Pons (tissue), 1 donor: ENCODE measurements at regions not wholly inside any gene's neighbourhood (a gene's known extent, or its start where the extent isn't known, plus 50 kb on each side); places are given as distances from the start of the nearest gene placed in this dataset.

Experiments used
- DNase-seq: peaks from one replicate; pipeline ENCODE4 v3.0.0-alpha.2; 2016; ENCODE audit warnings: low spot score

DNA sequence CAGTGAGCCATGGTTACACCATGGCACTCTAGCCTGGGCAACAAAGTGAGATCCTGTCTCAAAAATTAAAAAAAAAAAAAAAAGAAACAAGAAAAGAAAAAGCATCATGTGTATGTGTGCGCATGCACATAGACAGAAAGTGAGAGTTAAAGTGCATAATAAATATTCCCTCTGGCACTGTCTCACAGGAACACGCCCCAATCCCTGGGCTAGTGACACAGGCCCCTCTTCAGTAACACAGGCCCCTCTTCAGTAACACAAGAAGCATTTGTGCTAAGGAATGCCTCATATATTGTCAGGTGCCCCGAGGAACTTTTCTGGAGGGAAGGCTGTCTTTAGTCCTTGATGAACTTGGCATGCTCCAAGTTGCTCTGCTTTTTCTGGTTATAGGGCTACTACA lies 57.5 kb downstream of the RPL27A start:
- no peak for DNase-seq

DNA sequence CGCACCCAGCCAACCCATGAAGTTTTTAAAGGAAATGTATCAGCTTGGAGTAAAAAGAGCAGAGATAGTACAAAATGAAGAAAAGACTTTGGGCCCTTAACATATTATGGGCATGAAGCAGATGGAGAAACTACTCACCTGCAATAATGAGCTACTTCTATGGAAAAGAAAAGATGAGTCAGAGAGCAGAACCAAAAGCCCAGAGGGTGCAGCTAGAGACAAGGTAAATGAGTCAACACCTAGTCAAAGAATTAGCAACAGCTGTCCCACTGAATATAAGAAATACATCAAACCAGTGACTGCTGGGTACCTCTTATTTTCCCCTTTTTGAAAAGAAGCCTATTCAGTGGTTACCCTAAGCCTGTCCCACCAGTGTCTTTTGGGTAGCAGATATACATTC lies 61.8 kb downstream of the RPL27A start:
- DNase-seq: no peak

DNA sequence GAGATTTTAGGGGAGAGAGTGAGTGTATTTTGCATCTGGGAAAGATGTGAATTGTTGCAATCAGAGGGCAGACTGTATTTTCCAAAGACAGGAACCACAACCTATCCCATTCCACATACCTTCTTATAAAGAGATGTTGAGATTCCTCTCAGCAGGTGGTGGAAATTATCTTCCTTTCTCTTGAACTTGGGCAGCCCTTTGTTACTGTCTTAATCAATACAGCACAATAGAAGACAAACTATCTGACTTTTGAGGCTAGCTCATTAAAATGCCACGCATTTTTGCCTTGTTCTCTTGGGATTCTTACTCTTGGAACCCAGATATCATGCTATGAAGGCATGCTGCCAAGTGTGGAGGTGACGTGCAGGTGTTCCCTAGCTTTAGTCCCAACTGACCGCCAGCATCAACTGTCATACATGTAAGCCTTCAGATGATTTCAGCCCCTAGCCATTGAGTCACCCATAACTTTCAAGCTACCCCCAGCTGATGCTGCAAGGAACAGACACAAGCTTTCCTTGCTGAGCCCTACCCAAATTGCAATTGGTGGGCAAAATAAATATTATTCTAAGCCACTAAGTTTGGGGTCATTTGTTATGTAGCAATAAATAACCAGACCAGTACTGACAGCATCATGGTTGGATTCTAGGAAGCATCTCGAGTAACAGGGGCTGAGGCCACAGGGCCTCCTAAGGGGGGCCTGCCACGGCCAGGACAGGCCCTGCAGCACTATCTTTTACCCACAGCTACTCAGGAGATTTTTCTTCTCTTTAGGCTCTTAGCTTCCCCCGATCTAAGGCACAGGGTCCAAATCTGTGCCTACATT lies 63.0 kb downstream of the RPL27A start:
- no peak for DNase-seq

DNA sequence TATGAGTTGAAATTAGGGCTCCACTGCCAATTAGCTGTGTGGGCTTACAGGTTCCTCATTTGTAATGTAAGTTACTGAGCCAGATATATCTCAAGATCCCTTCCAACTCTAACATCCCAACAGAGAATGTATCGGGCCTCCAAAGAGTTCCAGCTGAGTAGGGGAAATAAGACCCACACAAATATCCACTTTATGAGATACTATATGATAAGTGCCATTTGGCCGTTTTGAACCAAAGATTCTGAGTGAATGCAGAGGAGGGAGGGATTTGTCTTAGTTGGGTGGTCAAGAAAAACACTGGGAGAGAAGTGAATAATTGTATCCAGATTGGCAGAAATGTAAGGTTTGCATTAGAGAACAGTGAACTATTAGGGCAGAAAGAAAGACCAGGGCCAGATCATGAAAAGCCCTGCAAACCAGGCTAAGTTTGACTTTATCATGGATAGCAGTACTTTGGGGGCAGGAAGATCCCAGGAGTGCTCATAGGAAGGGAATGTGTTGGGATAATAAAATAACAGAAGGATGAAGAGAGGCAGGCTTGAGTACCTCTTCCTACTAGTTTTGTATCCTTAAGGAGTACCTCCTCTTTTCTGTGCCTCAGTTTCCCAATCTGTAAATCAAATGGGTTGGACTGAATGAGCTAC lies 63.9 kb downstream of the RPL27A start:
- no peak for DNase-seq

DNA sequence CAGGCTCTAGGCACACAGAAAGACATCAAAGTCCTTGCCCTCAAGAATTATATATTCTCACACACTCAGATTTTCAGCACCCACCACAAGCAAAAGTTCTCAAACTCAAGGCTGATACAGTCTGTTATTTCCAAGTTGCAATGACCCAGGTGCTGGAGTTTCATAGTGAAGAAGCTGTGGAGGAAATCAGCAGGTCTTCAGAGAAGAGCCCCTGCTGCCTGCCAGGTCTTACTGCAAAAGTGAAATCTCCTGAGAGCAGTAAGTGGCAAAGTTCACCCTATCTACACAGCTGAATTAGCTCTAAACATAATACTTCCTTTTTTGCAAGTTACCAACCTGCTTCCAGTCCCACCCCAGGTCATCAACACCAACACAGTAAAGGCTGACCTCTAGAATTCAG lies 64.6 kb downstream of the RPL27A start:
- DNase-seq: no peak

DNA sequence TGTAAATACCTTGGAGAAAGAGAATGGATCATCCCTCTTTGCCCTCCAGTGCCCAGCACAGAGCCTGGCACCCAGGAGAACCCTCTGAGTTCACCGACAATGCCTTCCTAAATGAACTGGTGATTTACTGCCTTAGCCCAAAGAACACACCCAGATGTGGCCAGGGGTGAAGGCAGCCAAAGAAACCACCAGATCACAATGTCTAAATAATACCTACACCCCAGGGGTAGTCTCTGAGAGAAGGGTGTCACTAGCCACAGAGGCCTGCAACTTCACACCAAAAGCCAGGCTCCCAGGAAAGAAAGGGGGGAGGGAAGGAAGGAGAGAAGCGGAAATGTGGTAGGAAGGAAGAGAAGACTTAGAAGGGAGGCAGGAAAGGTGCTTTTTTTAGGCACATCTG lies 65.7 kb downstream of the RPL27A start:
- DNase-seq: no peak

DNA sequence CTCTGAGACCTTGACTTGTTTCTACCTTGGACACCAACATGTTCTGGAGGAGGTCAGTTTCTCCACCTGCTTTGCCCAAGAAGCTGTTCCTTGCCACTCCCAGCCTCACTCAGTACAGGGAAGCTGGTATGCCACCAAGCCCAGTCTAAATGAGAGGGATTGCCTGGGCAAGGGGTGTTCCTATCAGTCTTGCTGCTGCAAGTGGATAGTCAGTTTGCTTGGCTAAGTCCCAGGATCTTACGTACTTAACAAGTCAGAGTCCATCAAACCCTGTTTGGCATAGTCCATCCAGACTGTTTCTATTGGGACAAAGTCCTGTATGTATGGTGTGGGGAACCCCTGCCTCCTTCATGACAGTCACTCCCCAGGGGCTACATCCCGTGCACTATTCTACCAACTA lies 66.6 kb downstream of the RPL27A start:
- DNase-seq: no peak

DNA sequence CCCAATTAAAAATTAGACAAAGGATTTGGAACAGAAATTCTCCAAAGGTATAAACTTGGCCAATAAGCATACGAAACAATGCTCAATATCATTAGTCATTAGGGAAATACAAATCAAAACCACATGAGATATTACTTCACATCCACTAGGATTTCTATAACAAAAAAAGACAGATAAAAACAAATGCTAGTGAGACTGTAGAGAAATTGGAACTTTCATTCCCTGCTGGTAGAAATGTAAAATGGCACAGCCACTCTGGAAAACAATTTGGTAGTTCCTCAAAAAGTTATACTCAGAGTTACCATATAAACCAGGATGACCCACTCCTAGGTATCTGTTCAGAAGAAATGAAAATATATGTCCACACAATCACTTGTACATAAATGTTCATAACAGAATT lies 71.6 kb downstream of the RPL27A start:
- no peak for DNase-seq

DNA sequence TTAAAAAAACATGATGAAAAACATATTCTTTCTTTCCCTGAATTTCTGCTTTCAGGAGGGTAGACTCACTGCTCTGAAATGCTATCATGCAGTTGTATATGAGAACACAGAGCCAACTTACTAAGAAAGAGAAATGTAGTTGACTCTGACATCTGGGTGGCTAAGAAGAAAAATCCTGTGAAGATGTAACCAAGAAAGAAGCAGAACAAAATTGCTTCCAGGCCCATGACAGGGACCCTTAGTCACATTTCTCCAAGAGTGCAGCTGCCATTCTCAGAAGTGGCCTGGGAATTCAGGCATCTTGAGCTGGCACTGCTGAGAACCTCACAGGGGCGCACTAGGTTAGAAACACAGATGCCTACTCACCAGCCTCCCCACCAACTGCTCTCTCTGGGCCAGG lies 73.6 kb downstream of the RPL27A start:
- no peak for DNase-seq

DNA sequence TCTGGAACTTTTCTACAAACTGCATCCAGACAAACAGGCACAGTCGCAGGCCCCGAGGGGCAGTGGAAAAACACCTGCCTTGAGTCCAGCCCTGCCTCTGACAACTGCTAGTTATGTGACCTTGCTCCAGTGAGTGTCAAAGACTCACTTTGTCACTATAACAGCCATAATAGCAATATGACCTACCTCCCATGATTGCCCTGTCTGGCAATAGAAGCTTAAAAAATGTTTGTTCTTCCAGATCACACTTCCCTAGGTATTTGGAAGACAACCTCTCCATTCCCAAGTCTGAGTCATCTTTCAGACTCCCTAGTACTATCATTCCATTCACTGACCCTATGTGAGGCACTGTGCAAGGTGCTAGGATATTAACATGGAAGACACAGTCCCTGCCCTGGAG lies 74.5 kb downstream of the RPL27A start:
- DNase-seq: no peak

DNA sequence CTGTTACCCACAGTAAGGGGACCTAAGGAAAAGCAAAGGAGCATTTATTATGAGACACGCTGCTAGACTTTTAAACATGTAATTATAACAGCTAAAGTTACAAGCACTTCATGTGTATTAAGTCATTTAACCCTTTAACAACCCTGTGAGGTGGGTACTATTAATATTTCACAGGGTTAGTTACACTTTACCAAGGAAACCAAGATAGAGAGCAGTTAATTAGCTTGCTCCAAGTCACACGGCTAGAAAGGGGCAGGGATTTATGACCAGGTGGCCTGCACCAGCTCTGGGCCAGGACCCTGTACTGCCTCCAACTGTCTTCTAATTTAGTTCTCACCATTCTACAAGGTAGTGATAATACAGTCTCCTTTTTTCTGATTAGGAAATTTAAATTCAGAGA lies 74.9 kb downstream of the RPL27A start:
- no peak for DNase-seq

DNA sequence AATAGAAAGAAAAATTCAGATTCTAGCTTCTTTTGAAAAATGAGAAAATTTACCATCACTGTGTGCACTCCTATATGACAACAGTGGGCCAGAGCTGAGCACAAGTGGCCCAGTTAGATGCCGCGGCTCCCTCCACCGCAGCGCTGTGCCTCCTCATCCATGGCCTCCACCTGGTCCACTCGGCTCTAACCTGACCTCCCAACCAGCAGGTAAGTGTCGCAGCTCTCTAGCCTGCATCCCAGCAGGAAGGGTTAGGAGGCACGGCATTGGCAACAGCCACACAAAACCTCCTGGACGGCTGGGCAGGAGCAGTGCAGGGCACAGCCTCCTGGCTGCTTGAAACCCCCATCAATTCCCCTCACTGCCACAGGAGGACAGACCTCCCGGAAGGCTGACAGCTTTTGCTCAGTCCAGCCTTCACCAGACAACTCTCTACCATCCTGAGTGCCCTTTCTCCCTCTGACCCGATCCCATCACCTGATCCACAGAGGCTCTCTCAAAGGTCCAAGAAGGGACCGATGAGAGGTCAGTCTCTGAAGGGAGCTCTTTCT lies 76.1 kb downstream of the RPL27A start:
- DNase-seq: no peak

DNA sequence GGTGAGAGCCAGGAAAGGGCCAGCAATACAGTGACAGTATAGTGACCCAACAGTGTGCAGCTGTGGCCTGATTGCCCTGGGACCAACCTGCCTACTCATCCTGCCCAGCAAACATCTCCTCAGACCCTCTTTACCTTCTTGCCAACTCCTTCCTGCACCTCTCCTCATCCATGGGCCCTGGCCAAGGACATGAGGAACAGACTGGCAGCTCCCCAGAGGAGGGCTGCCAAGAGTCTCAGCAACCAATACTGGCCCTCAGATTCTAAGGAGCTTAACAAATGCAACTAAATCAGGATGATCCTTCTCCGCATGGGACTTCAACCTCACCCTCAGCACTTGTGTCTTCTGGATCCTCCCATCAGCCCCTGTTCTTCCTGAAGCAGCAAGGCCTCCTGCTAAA lies 77.0 kb downstream of the RPL27A start:
- DNase-seq: peak; percentile 34

DNA sequence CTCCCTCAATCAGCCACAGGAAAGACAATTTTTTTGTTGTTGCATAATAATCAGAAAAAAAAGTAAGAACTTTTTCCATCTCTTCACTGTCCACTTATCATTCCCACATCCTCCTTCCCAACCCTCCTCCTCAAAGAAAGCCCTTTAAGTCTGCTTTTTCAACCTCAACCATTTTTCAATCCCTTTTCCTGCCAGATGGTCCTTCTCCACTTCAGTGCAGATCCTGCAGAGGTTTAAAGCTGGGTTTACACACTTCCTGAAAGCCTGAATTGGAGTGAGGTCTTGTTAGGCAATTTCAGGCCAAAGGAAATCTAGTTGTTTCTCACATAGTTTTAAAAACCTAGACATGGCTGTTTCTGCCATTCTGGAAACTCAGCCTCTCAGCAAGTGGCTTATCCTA lies 78.3 kb downstream of the RPL27A start:
- DNase-seq: no peak

DNA sequence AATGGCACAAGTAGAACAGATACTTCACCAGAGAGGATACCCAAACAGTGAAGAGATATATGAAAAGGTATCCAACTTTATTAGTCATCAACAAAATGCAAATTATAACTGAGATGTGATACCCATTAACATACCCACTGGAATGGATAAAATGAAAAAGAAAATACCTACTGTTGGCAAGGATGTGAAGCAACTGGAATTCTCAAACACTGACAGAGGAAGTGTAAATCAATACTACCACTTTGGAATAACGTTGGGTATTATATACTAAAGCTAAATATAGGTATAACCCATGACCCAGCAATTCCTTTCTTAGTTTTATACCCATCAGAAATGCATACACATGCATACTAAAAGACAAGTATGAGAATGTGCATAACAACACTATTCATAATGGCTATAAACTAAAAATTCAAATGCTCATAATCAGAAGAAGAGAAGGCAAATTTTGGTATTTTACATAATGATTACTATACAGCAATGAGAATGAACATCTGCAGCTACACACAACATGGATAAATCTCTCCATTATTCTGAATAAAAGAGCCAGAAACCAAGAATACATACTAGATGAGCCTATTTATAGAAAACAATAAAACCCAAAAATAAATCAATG lies 80.6 kb downstream of the RPL27A start:
- no peak for DNase-seq

DNA sequence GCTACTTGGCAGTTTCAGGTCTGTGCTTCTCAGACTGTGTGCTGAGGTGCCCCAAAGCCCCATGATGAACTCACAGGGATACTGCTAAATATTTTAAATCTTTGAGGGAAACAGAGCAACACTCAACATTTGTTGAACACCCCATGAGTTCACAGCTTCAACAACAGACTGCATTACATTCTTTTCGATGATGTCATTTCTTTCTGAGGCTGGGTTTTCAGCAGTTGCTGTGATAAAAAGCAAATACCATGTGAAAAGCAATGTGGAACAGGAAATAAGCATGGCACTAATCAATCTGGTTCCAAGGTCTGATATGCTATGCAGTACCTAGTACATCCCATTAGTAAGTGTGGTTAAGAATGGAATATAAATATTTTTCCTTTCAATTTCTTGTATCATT lies 82.7 kb downstream of the RPL27A start:
- no peak for DNase-seq

DNA sequence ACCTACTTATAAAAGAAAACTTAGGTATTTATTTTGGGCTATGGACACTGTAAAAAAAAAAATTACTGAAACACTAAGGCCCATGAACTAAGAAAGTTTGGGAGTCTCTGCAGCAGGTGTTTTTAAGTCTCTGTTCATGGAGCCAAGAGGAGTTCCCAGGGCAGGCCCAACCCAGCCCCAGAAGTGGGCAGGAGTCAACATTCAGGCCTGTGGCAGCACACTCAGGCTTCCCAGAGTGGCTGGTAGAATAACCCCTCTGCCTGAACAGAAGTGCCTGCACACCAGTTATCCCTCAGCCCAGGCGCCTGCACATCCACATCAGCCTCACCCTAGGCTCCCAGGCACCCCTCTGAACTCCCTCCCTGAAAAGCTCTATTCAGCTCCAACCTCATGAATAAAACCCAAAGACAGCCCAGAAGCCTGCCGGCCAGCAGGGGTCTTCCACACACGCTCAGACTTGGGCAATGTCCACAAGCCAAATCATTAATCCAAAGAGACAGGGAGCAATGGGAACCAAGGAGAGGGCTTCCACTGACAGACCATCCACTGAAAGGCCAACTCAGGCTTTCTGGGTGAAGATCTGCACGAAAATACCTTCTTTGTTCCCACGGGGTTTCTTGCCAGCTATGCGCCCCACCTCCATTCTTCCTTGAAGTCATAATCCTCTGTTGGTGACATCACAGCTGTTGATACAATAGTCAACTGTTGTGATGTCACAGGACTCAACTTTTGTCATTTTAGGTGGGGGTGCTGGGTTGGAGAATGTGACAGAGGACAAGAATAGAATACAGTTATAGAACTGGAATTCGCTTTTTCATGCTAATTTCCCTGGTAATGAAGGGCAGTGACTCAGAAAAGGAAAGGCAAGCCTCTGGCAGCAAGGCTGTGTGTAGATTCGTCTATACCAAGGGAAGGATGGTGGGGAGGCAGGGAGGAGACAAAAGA lies 83.7 kb downstream of the RPL27A start:
- DNase-seq: no peak

DNA sequence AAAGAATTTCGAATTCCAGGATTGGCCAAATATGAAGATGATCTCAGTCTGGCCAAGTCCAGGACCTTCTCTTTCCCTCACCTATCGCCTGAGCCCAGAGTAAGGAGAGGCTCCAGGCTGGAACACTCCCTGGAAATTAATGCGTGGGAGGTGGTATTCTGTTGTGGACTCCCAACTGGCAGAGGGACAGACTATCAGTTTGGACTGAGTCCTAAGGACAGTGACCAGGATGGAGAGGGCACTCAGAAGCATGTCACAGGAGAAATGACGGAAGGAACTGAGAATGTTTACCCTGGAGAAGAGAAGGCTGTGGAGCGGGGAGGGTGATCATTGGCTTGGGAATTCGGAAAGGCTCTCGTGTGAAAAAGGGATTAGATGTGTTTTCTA lies 84.4 kb downstream of the RPL27A start:
- DNase-seq: no peak

DNA sequence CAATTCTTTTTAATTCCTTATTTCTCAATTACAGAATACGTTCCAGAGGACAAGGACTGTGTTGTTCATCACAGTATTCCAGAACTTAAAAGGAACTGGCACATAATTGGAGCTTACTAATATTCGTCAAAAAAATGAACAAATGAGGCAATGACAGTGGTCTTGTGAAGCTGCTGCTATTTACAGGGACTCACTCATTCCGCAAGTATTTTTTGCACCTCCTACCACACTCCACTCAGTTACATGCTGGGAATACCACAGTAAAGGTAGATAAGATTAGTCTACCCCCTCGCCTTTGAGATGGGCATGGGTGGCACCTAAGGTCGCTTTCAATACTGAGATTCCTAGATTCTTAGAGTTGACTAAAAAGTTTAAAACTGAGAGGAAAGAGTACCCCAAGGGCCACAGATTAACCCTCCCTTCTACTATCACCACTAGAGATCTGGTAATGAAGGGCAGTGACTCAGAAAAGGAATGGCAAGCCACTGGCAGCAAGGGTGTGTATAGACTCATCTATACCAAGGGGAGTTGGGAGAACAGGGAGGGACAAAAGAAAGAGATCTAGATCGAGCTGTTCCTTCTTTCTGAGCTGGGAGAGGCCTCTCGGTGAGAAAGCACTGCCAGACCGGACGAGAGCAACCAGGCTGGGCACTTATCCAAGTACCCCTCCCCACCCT lies 85.0 kb downstream of the RPL27A start:
- no peak for DNase-seq

DNA sequence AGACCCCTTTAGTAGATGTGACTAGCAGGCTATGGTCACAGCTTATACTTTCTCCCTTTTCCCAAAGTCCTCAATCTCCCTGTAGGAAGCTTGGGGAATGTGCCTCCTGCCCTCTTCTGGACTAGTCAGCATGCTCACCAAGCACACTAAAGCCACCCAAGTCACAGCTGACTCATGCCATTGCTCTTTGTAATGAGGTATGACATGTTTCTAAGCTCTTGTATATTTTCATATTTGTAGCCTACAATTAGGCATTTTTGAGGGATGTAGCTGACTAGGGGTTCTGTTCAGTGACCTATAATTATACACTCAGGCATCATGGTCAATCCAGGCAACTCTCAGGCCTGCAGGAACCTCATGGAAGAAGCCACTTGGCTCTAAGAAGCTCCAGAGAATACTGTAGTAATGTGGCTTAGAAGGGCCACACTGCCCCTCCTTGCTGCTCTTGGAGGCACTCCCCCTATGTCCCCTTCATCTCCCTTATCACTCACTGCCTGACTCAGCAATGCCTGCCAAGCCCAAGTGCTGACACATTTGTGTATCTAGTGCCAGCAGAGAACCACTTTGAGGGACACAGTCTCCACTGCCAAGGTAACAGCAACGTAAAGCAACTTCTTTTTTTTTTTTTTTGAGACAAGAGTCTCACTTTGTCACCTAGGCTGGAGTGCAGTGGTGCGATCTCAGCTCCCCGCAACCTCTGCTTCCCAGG lies 86.2 kb downstream of the RPL27A start:
- DNase-seq: no peak
